Bronchial epithelial cell (primary cell): ENCODE measurements at regions not wholly inside any gene's neighbourhood (a gene's known extent, or its start where the extent isn't known, plus 50 kb on each side); places are given as distances from the start of the nearest gene placed in this dataset.
"Not testable (repeated sequence)": the region's sequence is repeated elsewhere in the genome, so short reads cannot be mapped to it uniquely, and the experiment has no call there.

Experiments used
- DNase-seq: peaks from one replicate; pipeline ENCODE4 v3.0.0-alpha.2; 2010; ENCODE audit warnings: low read depth
- FAIRE-seq: peaks from 2 replicates; lab custom pipeline; 2011; peaks lifted over from hg19 to GRCh38; lab: Jason Lieb, UNC
- H3K27me3 ChIP-seq: 2 replicates; pipeline ENCODE4 v1.5.1; 2011; ENCODE audit warnings: low read length; ENCODE audit not compliant: control insufficient read depth, insufficient read depth
- H3K36me3 ChIP-seq: 2 replicates; pipeline ENCODE4 v1.5.1; 2011; ENCODE audit warnings: low read length; ENCODE audit not compliant: control insufficient read depth, insufficient read depth
- H3K4me3 ChIP-seq: 2 replicates; pipeline ENCODE4 v1.5.1; 2011; ENCODE audit warnings: mild to moderate bottlenecking, low read depth, low read length, control low read depth
- CTCF ChIP-seq: IDR thresholded peaks from 2 replicates; pipeline ENCODE4 v1.5.1; 2011; ENCODE audit warnings: mild to moderate bottlenecking, moderate library complexity, low read length, control low read depth, inconsistent platforms; ENCODE audit not compliant: insufficient read depth, severe bottlenecking

GRCh38 chr1:48066936-48067335 is 69.8 kb upstream of the TRABD2B start:
- no peak for TF ChIP-seq CTCF
- Histone ChIP-seq H3K27me3 (no peaks in the 10 kb centered on the region), H3K4me3 (no peak overlapping the region), H3K36me3 (no peaks in the 10 kb centered on the region)
- no peak for DNase-seq
- FAIRE-seq, result no peak

- FAIRE-seq, DNase-seq, H3K4me3 ChIP-seq, H3K36me3 ChIP-seq, H3K27me3 ChIP-seq: not testable (repeated sequence)
Observed at GRCh38 chr1:48064693-48065092, 67.5 kb upstream of the TRABD2B start.

- no peak for TF ChIP-seq CTCF
- Histone ChIP-seq H3K4me3 (no peak overlapping the region), H3K36me3 (no peaks in the 10 kb centered on the region), H3K27me3 (no peaks in the 10 kb centered on the region)
- DNase-seq (no peak), FAIRE-seq (no peak)
Observed at GRCh38 chr1:48062353-48062752, 65.2 kb upstream of the TRABD2B start.

GRCh38 chr1:48061162-48062136 is 64.3 kb upstream of the TRABD2B start:
- no peaks in the 10 kb centered on the region for H3K36me3 ChIP-seq
- no peak for FAIRE-seq

GRCh38 chr1:48059289-48059688 is 62.1 kb upstream of the TRABD2B start:
- no peaks in the 10 kb centered on the region for H3K36me3 ChIP-seq
- no peaks in the 10 kb centered on the region for H3K27me3 ChIP-seq
- no peak overlapping the region for H3K4me3 ChIP-seq
- FAIRE-seq (no peak), DNase-seq (no peak)
- TF ChIP-seq CTCF, result no peak

More at GRCh38 chr1:48061162-48062136, 64.3 kb upstream of the TRABD2B start:
- DNase-seq, result peak; percentile 61
- Histone ChIP-seq H3K4me3 (no peak overlapping the region), H3K27me3 (no peaks in the 10 kb centered on the region)
- peak; percentile 66 for TF ChIP-seq CTCF

GRCh38 chr1:48058135-48059025 is 61.2 kb upstream of the TRABD2B start:
- H3K4me3 ChIP-seq, result no peak overlapping the region
- FAIRE-seq, result no peak
- no peaks in the 10 kb centered on the region for H3K27me3 ChIP-seq
- no peaks in the 10 kb centered on the region for H3K36me3 ChIP-seq
- no peak for DNase-seq
- TF ChIP-seq CTCF, result no peak
